Dermis blood vessel endothelial cell (primary cell): ENCODE measurements at regions not wholly inside any gene's neighbourhood (a gene's known extent, or its start where the extent isn't known, plus 50 kb on each side); places are given as distances from the start of the nearest gene placed in this dataset.

ENCODE experiments used
- DNase-seq: peaks from one replicate; pipeline ENCODE4 v3.0.0; 2010

DNA sequence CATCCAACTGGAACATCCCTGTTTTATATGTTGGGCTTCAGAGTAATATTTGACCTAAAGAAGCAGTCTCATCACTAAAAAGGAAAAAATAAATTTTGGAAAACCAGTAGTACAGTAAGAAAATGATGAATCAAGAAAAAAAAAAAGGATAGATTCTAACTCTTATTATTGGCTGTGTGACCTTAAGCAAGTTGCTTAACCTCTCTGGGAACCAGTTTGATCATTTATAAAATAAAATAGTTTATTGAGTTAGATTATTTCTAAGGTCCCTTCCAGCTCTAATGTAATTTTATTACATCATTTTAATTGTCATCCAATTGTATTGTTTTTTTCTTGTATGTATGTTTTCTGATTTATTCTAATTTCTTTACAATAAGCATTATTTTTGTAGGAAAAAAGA lies 127.0 kb downstream of the PRELID2 start:
- no peak for DNase-seq

DNA sequence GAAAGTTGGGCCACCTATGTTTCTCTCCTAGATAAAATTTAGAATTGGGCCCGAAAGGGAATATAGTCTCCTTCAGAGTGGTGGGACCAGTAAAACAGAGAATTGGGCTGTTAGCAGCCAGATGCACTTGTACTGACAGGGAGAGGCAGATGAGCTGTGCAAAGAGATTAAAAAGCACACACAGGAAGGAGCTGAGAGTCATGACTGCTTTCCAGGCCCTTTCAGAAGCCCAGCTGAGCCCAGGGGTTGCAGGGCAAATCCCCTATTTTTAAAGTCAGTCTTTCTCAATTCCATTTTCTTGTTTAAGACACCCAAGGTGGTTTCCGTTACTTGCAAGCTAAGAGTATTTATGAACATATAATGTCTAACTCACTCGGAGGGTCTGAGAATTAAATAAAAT lies 130.4 kb downstream of the PRELID2 start:
- DNase-seq, result no peak

DNA sequence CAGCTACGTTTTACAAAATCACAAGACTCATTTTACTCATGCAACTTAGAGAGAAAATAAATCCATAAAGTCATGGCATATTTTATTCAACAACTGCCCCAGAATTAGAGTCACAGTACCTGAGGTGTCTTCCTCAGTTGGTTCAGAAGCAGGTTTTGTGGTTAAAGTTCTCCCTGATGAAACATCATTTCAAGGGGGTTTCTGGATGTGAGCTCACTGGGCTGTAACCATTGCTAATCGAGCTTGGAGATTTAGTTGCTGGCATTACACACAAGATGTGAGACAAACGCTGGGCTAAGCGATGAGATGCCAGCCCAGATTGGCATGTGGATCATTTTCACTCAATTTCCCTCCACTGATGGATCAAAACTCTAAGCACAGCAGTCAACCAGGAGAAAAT lies 131.3 kb downstream of the PRELID2 start:
- DNase-seq, result no peak

DNA sequence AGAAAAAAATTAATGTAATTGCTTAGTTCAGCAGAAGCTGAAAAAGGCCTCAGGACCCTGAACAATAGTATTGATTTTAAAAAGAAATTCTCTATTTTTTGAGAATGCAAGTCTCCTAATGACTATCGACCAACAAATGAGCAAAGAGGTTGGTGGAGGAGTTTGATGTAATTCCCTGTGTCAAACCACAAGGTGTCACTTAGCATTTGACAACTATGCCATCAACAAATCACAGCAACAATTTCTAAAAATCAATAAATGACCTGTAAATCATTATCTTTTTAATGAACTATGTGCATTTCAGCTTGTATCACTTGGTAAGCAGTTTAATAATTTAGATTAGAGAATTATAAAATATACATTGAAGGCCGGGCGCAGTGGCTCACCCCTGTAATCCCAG lies 133.7 kb downstream of the PRELID2 start:
- DNase-seq, result peak; percentile 28

DNA sequence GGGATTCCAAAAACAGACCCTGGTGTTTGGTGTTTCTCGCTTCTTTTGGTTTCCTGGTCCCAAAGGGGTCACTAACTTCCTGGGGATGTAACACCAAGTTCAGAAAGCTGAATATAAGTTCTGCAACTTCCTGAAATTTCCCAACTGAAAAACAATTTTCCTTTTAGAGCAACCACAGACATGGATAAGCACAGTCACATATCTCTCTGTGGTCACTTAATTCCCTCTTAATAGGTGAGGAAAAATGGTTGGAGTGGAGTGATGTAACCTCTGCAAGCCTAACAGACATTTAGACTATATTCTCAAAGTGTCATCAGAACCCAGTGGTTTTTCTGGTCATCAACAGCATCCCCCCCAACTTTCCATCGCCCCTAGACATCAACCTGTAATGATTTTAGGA lies 135.3 kb downstream of the PRELID2 start:
- no peak for DNase-seq

DNA sequence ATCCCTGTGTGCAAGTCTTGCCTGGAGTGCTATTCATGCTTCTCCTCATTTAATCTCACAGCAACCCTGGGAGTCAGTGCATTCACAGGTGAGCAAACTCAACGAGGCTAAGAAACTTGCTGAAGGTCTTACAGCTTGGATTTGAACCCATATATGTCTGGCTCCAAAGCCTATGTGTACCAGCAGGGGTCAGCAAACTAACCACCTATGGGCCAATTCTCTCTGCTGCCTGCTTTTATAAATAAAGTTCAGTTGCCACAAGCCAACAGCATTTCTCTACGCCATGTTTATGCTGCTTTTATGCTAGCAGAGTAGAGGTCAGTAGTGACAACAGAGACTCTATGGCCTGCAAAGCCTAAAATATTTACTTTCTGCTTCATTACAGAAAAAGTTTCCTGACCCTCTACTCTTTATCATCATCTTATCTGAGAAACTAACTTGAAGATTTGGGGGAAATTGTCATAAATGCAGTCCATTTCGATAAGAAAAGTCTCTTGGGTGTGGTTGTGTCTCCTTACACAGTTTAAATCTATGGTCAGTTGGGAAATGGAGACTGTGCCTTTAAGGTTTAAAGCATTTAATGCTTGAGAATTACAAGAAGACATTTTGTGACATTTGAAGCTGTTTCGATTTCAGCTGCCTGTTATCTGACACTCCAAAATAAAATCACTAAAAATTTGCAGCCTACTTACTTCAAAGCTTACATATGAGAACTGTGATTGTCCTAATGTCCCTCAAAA lies 137.7 kb downstream of the PRELID2 start:
- peak; percentile 74 for DNase-seq

DNA sequence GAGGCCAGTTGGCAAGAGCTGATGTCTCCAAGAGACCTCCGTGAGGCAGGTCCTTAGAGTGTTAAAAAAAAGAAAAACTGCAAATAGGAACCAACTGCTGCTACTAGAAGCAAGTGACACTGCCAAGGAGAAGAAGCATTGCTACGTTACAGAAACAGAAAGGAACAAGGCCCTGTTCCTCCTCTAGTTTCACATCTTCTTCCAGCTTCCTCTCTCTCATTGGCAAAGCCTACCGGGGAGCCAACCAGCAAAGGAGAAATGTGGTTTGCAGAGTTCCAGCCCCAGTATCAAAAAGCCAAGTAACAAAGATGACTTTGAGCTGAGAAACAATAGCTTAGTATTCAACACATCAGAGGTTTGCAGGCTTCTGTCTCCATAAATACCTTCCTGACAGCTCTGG lies 145.9 kb downstream of the PRELID2 start:
- DNase-seq, result no peak

DNA sequence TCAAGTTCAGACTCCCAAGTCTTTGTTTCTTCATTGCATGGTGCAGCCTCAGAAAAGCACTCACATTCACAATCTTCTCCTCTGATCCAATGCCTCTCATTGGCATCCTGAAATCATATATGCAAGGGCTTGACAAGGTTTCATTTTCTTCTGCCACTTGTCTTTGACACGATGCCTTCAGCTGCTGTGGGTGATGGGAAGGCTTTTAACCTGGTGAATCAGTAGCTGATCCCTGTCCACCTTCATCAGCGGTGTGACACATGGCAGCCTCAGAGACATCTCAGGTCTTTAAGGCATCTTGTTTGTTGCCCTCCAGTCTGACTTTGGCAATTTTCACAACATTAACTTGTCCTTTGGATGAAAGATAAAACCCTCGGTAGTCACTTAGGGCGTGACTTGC lies 147.2 kb downstream of the PRELID2 start:
- no peak for DNase-seq

DNA sequence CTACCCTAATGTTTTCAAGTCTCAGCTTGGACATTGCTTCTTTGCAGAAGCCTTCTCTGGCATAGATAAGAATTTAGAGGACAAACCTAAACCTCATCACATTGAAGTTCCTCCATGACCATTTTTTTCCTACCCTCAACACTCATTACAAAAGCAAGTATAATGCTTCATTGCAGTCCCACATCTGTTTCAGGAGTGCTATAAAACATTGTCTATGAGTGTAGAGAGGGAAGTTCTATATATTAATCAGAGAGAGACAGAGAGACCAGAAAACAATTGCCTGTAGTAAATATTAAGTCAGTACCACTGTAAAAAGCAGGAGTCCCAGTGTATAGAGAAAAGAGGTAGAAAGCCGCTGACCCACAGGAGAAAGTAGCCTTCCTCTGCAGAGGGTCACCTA lies 149.7 kb downstream of the PRELID2 start:
- DNase-seq, result no peak

DNA sequence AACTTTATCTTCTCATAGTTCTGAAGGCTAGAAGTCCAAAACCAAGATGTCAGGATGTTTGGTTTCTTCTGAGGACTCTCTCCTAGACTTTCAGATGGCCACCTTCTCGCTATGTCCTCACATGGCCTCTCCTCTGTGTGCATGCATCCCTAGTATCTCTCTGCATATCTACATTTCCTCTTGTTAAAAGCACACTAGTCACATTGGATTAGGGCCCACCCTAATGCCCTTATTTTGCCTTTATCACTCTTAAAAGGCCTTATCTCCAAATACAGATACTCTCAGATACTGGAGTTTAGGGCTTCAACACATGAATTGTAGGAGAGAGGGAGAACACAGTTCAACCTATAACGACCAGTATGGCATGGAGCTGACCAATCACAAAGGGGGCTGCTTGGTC lies 151.7 kb downstream of the PRELID2 start:
- no peak for DNase-seq

DNA sequence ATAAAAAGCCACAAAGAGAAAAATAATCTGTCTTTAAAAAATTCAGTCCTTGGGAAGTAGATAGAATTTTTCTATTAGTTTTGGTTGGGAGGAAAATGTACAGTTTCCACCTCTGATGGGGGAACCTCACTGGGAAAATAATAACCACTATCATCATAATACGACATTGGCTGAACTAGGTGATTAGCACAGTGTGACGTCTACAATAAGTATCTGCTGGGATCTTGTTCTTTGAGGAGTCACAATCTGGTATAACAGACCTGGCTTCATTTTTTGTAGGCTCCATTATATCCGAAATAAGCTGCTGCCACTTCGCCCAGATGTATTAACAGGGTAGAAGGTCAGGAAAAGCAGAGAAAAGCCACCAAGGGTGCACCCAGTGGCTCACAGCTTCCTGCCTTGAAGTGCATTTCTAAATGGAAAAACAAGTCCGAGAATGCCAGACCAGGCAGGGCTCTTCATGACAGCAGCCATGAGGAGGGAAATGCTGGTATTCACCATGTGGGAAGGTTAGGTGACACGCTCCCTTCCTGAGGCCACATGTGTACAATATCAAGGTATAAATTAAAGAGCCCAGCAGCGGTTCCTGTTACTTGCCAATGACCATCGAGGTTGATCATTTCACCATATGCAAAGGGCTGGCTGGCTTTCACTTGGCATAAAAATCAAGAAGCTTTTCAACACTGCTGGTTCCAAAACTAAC lies 152.8 kb downstream of the PRELID2 start:
- no peak for DNase-seq

DNA sequence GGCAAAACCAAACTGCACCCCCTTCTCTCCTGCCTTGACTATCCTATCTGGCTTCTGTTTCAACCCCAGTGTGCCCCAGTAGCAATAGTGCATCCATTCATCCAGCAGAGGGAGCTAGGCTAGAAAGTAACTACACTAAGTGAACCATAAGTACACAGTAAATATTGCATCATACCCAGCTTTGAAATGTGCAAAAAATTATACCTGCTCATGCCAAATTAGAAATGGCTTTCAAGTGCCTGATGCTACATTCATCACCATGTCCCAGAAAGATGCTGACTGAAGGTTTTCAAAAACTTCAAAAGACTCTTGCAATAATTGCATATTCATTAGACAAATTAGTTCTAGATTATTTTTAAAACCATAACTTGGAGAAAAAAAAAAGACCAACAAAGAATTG lies 153.5 kb downstream of the PRELID2 start:
- peak; percentile 84 for DNase-seq

DNA sequence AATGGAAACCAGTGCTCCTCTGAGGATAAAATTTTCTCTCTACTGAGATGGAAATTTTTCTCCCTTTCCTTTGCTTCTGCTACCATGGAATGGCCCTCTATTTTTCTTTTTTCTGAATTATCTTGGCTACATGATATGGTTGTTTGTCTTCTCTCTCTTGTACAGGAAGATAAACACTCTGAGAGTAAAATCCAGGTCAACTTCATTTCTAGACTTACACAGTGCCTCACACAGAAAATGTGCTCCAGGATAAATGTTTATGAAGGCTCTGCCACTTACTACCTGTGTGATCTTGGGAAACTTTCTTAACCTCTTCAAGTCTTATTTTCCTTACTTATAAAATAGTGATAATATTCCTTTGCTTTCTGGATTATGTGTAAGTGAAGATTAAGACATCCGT lies 153.9 kb downstream of the PRELID2 start:
- peak; percentile 1 for DNase-seq

DNA sequence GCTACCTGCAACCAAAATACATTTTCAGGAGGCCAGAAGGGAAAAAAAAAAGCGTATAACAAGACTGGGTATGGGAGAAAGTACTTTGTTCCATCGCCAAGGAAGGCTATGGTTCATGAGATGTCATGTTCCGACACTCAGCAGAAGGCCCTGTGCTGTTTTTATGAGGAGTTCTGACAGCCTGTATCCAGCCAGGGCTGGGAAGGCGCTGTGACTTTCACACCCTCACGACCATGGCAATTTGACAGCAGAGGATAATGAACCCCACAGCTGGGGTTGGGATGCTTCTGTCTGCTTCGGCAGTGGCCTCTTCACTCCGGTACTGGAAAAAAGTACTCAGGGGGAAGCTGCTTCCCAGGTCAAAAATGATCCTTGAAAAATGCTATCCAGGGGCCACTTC lies 154.4 kb downstream of the PRELID2 start:
- no peak for DNase-seq

DNA sequence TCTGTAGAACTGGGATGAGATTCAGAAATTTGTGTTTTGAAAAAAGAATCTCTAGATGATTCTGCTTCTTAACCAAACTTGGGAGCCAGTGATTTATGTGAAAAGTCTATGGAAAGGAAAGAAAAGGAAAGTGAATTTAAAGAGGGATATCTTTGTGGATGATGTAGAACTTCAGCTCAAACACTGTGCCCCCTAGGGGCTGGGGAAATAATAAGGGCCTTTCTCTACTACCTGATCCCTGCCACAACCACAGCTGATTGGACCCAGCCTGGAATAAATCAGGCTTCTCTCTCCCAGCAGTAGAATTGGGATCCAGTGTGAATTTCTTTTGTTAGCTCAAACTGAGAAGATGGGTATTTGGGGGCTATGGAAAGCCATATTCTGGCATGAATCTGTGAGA lies 155.0 kb downstream of the PRELID2 start:
- DNase-seq, result peak; percentile 2

DNA sequence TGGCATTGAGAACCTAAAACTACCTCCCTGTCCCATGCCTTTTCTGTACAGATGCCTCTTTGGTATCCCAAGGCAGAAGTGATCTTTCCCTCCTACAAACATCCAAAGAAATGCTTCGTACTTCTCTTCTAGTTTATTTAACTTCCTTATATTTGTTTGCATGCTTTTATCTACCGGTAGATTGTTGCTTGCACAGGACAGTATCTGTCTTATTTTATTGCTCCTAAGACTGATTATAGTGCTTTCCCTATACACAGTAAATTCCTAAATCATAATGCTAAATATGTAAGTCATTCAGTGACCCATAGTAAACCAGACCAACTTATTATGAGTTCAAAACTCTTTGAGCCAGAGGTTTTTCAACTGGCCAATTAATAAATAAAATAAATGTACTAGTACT lies 156.9 kb downstream of the PRELID2 start:
- DNase-seq, result no peak

DNA sequence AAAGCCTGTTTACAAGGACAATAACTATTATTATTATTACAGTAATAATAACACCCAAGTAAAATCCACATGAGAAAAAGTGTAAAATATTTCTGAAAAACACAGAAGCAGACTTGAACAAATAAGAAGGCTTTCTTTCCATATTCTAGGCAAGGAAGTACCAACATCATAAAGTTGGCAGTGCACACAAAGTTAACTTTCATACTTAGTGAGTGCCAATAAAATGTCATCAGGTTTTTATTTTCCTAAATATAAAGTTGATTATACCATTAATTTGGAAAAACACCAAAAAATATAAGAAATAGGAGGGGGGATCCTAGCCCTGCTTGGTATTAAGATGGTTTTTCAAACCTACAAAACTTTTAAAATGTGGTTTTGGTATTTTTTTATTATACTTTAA lies 161.4 kb downstream of the PRELID2 start:
- DNase-seq, result no peak

DNA sequence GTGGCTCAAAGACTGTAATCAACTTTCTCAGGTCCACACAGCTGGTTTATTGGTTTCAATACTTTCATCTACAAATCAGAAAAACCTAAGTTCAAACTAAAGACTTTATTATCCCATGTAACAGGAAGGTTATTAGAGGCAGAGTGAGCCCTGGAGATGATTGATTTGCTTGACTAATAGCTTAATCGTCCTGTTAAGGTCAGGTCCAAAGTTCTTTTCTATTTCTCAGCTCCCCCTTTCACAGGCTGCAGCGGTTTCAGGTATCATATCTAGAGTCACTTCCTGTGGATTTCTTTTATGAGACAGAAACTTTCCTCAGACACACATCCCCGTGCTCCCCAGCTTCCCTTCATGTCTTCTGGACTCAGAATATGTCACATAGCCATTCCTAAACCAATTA lies 166.4 kb downstream of the PRELID2 start:
- DNase-seq, result no peak

DNA sequence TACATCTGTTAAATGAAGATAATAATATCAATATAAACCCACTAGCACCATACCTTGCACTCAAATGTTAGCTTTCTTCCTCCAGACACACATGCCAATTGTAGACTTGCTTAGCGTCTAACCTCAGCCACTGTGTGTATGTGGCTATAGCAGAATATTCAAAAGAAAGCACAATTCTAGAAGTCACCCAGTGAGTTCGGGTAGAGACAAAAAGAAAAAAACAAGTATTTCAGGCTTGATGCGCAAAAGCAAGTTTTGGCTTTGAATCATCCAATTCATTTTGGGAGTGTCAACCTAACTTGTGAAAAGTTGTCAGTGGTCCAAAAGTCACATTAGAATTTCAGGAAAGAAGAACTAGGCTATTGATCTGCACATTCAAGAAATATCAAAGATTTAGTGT lies 167.4 kb downstream of the PRELID2 start:
- no peak for DNase-seq

DNA sequence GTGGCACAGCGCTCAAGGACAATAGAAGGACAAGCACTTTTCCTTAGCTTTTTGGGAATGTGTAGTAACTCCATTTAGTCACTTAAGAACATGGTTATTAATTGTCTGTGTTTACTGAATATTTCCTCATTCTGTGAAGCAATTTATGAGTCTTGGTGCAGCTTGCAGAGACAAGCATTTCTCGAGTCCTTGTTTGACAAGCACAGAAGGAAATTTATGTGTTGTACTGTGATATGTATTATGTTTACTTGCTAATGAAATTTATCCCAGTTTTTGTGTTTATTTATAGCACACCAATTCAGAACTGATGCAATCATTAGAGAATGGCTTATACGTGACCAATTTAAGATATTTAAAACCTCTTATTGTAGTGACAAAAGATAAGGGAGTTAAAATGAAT lies 168.6 kb downstream of the PRELID2 start:
- no peak for DNase-seq

DNA sequence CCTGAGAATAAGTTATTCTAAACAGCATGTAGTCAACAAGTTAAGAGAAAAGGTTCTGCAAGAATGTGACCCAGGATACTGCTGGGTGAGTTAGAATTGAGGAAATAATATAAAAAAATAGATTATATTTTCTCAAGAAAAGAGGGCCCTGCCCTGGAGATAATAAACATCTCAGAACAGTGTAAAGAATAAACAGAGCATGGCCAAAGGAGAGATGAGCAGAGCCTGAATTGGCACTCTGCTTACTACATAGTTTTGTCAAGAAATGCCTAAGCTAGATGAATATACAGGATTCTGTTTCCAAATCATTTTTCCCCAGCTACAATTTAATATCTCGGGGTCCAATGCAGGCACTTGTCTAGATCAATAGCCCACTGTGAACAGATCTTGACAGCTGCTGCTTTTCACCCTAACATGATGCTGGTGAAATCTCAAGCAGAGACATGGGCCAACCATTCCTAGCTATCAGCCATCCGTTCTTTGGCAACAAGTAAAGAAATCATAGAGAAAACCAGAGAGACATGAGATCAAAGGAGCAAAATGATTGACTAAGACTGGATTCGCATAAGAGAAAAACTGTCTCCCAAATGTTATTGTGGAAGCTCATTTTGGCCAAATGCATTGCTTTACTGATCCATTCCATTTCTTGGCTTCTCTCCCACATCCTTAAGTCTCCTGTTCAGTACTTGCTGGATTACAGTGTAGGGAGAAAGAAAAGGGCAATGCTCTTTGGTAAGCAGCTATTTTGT lies 173.2 kb downstream of the PRELID2 start:
- no peak for DNase-seq

DNA sequence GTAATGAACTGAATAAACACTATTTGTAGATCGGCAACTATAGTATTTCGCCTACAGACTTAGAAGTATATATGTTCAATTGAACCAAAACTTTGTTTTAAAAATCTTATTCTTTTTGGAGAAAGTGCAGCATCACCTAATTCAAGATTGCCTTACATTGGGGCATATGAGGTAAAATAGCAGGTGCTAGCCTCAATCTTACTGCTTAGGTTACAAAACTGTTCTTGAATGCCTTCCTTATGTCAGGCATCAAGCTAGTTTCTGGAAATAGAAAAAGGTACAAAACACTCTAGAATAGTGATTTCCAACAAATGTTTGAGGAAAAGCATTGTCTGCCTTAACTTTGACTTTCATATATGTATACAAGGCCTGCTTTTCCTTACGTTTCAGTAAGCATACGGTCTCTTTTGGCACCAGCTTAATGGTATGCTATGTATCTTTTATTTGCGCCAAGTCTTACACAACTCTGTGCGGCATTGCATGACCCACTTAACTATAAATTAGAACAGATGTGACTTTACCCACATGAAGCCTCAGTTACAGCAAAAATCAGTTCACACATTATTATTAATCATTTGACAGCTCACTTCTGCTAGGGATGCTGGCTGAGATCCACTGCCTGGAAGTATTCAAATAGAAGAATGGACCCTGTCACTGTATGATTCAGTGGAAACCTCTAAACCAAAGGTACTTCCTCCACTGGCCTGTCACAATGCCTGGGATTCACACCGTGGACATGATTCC lies 174.1 kb downstream of the PRELID2 start:
- DNase-seq, result peak; percentile 41

DNA sequence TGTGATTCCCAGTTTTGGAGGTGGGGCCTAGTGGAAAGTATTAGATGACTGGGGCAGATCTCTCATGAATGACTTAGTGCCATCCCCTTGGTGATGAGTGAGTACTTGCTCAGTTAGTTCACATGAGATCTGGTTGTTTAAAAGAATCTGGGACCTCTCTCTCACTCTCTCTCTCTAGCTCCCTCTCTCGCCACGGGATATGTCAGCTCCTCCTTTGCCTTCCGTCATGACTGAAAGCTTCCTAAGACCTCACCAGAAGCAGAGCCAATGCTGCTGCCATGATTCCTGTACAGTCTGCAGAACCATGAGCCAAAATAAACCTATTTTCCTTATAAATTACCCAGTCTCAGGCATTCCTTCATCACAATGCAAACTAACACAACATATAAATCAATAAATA lies 176.7 kb downstream of the PRELID2 start:
- DNase-seq, result no peak
